ENCODE measurements at regions not wholly inside any gene's neighbourhood (a gene's known extent, or its start where the extent isn't known, plus 50 kb on each side); places are given as distances from the start of the nearest gene placed in this dataset.

GRCh38 chr18:24992491-24992890 is 359.5 kb downstream of the ZNF521 start:
- TF ChIP-seq POLR2A (IDR thresholded peaks at IDR 0.05; ENCODE audit: low read length) (no peak), CTCF (IDR thresholded peaks at IDR 0.05) (no peak), MYC (IDR thresholded peaks at IDR 0.05; ENCODE audit: borderline replicate concordance, low read length) (no peak), ELK1 (IDR thresholded peaks at IDR 0.05; ENCODE audit: low read depth, low read length) (no peak), SMC3 (IDR thresholded peaks at IDR 0.05) (no peak)

Data from A549 (cell line).